Left lung (tissue), 4 donors: ENCODE measurements at regions not wholly inside any gene's neighbourhood (a gene's known extent, or its start where the extent isn't known, plus 50 kb on each side); places are given as distances from the start of the nearest gene placed in this dataset.

ENCODE experiments used
- ATAC-seq: fragments of 200-7000 bp; cut with Tn5 transposase; one replicate; pipeline ENCODE4 v1.9.1; 2020; ENCODE audit warnings: moderate library complexity
- DNase-seq, 4 donors: peaks; one replicate each; pipeline ENCODE4 v3.0.0-alpha.2; 2013 to 2020
- H3K27ac ChIP-seq, 2 donors: fragments of 200-600 bp; sonication (generic) in 1 of 2; one replicate each; pipeline versions ENCODE4 v1.5.0 to v1.8.0; 2020 to 2021
- H3K27me3 ChIP-seq, 2 donors: fragments of 200-600 bp; sonication (generic) in 1 of 2; one replicate each; pipeline versions ENCODE4 v1.5.0 to v1.8.0; 2020 to 2021
- H3K36me3 ChIP-seq, 2 donors: fragments of 200-600 bp; sonication (generic) in 1 of 2; one replicate each; pipeline versions ENCODE4 v1.5.0 to v1.8.0; 2020 to 2021
- H3K4me1 ChIP-seq, 2 donors: fragments of 200-600 bp; one replicate each; pipeline ENCODE4 v1.8.0; 2021
- H3K4me3 ChIP-seq, 2 donors: fragments of 200-600 bp; sonication (generic) in 1 of 2; one replicate each; pipeline versions ENCODE4 v1.5.0 to v1.8.0; 2020 to 2021; ENCODE audit warnings: mild to moderate bottlenecking in 1 of 2
- H3K9me3 ChIP-seq, 2 donors: fragments of 200-600 bp; sonication (generic) in 1 of 2; one replicate each; pipeline versions ENCODE4 v1.5.0 to v1.8.0; 2020 to 2021
- CTCF ChIP-seq, 2 donors: fragments of 200-600 bp; sonication (generic) in 1 of 2; IDR thresholded peaks; one replicate each; pipeline versions ENCODE4 v1.5.0 to v1.8.0; 2021; ENCODE audit warnings: antibody characterized with exemption in 2 of 2
- intact Hi-C, 2 donors: fragments of 100-400 bp; cut with DNase I; formaldehyde crosslinking; loops; one replicate each; pipeline versions ENCODE4 v1.11.2 to v1.14.2; 2022
- donor health status: DM: no; HTN: yes; CAD: no.
- donor health status: DM: no; HTN: no; CAD: no.

GRCh38 chr3:70857916-70858315, 545.5 kb upstream of the MDFIC2 start:
- ATAC-seq: no peak
- intact Hi-C loops: no loop called here
- Histone ChIP-seq H3K36me3 (no peaks in the 10 kb centered on the region), H3K4me3 (no peak overlapping the region), H3K27me3 (no peaks in the 10 kb centered on the region), H3K4me1 (no peaks in the 10 kb centered on the region), H3K27ac (no peak overlapping the region), H3K9me3 (no peaks in the 10 kb centered on the region)
- TF ChIP-seq CTCF (IDR thresholded peaks at IDR 0.05): no peak
- no peak for DNase-seq

DNA sequence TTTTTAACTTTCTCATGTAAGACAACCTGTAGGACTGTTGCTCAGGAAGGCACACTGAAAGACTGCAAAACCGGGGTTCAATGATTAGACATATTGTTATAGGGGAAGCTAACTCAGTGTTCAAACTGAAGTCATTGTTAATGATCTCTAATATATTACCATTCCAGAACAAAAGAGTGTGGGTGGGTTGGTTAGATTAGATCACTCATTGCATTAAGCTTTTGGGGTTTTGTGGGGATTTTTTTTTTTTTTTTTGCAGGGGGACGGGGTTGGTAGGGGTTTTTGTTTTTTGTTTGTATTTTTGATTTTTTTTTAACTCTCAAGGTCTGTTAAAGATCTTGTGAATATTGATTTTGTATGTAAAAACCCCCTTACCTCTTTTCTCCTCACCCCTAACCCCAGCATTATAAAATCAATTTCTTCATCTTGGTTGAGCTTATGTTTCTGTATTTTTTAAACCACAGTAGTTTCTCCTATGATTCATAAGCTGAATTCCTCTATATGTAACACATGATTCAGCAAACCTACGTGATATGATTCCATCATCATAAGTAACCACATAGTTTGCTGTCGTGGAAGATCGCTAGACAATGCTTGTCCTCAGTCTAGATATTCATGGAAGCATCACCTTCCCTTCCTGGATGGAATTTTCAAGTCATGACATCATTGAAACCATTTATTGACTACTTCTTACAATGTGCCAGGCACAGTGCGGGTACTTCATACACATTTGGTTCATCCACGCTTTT, 544.1 kb upstream of the MDFIC2 start:
- intact Hi-C loops: no loop called here
- no peak for ATAC-seq
- no peak for TF ChIP-seq CTCF (IDR thresholded peaks at IDR 0.05)

GRCh38 chr3:70855149-70855548, 542.7 kb upstream of the MDFIC2 start:
- Histone ChIP-seq H3K36me3 (no peaks in the 10 kb centered on the region), H3K4me1 (no peaks in the 10 kb centered on the region), H3K9me3 (no peaks in the 10 kb centered on the region), H3K4me3 (no peak overlapping the region), H3K27ac (no peak overlapping the region), H3K27me3 (no peaks in the 10 kb centered on the region)
- DNase-seq (peak in 2 of 4 donors; percentile 35 to 54), ATAC-seq (peak; percentile 22)
- intact Hi-C loops: no loop called here
- no peak for TF ChIP-seq CTCF (IDR thresholded peaks at IDR 0.05)

More for the DNA sequence above, 544.1 kb upstream of the MDFIC2 start:
- Histone ChIP-seq H3K27me3 (no peaks in the 10 kb centered on the region), H3K36me3 (no peaks in the 10 kb centered on the region), H3K4me1 (no peaks in the 10 kb centered on the region), H3K9me3 (no peaks in the 10 kb centered on the region), H3K27ac (no peak overlapping the region), H3K4me3 (no peak overlapping the region)
- no peak for DNase-seq

- Histone ChIP-seq H3K4me3 (no peak overlapping the region), H3K36me3 (no peaks in the 10 kb centered on the region), H3K4me1 (no peaks in the 10 kb centered on the region), H3K27ac (no peak overlapping the region), H3K9me3 (no peaks in the 10 kb centered on the region), H3K27me3 (no peaks in the 10 kb centered on the region)
- ATAC-seq: no peak
- intact Hi-C loops: no loop called here
- DNase-seq: no peak
- TF ChIP-seq CTCF (IDR thresholded peaks at IDR 0.05): no peak
Observed at GRCh38 chr3:70854108-70854507, 541.7 kb upstream of the MDFIC2 start.

DNA sequence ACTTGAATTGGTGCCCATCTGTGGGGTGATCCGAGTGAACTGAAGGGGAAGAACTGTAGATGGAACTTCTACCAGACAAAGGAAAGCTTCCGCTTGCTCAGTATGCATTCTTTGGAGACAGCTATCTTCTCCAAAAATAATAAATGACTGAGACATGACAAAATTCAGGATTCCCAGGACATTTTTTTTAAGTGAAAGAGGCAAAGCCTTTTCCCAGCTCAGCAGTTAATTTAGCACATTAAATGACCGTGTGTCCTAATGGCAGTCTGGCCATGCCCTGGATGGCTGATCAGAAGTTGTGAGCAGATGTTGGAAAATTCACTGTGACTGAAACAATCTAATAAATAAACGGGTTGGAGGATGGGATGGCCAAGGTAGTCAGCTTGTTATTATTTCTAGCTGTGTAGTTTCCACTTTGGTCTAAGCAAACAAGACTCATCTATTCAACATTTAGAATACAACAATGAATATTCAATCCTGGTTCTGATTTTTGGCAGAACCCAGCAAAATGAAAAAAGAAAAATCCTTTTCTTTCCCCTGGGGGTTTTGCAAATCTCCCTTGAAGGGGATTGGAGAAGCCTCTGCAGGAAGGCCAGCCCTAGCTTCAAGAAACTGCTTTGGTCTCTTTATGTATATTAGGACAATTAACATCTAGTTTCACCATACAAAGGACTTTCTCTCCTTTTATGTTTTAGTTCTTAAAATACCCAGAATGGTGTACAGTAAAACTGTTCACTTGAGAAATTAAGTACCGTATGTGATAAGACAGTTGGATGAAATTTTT, 540.9 kb upstream of the MDFIC2 start:
- no peak for TF ChIP-seq CTCF (IDR thresholded peaks at IDR 0.05)
- intact Hi-C loops: no loop called here
- H3K27me3 ChIP-seq: no peaks in the 10 kb centered on the region
- H3K9me3 ChIP-seq: no peaks in the 10 kb centered on the region
- ATAC-seq (no peak), DNase-seq (no peak)
- no peak overlapping the region for H3K4me3 ChIP-seq
- H3K36me3 ChIP-seq: no peaks in the 10 kb centered on the region
- no peak overlapping the region for H3K27ac ChIP-seq
- H3K4me1 ChIP-seq: no peaks in the 10 kb centered on the region
